Sigmoid colon (tissue), 4 donors: ENCODE measurements at regions not wholly inside any gene's neighbourhood (a gene's known extent, or its start where the extent isn't known, plus 50 kb on each side); places are given as distances from the start of the nearest gene placed in this dataset.

Source experiments
- EP300 ChIP-seq, 4 donors: sonication (generic); formaldehyde crosslinking; IDR thresholded peaks; one replicate each; pipeline ENCODE4 v1.6.1; 2017; ENCODE audit warnings: antibody characterized with exemption in 4 of 4
- POLR2A ChIP-seq, 2 donors: fragments of 450-650 bp; IDR thresholded peaks; one replicate each; pipeline ENCODE4 v1.6.1; 2016; ENCODE audit warnings: antibody characterized with exemption in 2 of 2, mild to moderate bottlenecking in 2 of 2, moderate library complexity in 2 of 2
- POLR2AphosphoS5 ChIP-seq, 4 donors: sonication (generic); formaldehyde crosslinking; IDR thresholded peaks; one replicate each; pipeline ENCODE4 v1.6.1; 2017; ENCODE audit warnings: antibody characterized with exemption in 4 of 4
- TF ChIP-seq, protein P1 (sequence below), 4 experiments: fragments of 450-650 bp in 3 of 4; fragments of 200-600 bp in 1 of 4; IDR thresholded peaks; one replicate each; pipeline ENCODE4 v1.5.1; 2016 to 2019; ENCODE audit warnings: antibody characterized with exemption in 4 of 4, mild to moderate bottlenecking in 3 of 4, moderate library complexity in 2 of 4

DNA sequence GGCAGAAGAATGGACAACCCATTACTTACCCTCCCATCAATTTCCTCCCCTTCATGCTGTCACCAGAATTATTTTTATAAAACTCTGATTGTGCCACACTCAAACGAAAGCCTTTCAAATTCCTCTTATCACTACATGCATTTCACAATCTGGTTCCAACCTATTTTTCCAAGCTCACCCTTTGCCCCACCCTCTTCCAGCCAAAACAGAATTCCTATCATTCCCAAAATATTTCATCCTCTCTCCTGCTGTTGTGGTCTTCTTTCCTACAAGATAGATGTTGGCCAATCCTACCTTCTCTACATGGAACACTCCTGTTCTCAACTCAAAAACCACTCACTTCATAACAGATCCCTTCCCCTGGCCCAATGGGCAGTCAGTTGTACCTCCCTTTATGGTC lies 111.5 kb downstream of the ELAPOR2 start:
- TF ChIP-seq, protein P1, sequence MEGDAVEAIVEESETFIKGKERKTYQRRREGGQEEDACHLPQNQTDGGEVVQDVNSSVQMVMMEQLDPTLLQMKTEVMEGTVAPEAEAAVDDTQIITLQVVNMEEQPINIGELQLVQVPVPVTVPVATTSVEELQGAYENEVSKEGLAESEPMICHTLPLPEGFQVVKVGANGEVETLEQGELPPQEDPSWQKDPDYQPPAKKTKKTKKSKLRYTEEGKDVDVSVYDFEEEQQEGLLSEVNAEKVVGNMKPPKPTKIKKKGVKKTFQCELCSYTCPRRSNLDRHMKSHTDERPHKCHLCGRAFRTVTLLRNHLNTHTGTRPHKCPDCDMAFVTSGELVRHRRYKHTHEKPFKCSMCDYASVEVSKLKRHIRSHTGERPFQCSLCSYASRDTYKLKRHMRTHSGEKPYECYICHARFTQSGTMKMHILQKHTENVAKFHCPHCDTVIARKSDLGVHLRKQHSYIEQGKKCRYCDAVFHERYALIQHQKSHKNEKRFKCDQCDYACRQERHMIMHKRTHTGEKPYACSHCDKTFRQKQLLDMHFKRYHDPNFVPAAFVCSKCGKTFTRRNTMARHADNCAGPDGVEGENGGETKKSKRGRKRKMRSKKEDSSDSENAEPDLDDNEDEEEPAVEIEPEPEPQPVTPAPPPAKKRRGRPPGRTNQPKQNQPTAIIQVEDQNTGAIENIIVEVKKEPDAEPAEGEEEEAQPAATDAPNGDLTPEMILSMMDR (IDR thresholded peaks at IDR 0.05) = no peak
- TF ChIP-seq POLR2A (IDR thresholded peaks at IDR 0.05) (no peak), EP300 (IDR thresholded peaks at IDR 0.05) (no peak), POLR2AphosphoS5 (IDR thresholded peaks at IDR 0.05) (no peak)
